A673 (cell line): ENCODE measurements at regions not wholly inside any gene's neighbourhood (a gene's known extent, or its start where the extent isn't known, plus 50 kb on each side); places are given as distances from the start of the nearest gene placed in this dataset.

Experiments used
- BruUV-seq: library from RNA; stranded (reverse); fragments of 400-500 nt; replicated peaks from 2 replicates; lab custom pipeline; 2021; lab: Mats Ljungman, UMichigan
- CTCF ChIA-PET: fragments of 300-600 bp; sonication (Branson Sonifier 250); formaldehyde crosslinking; loops from one replicate; lab custom pipeline; 2022; ENCODE audit warnings: antibody characterized with exemption; lab: Charles Lee
- POLR2A ChIA-PET: fragments of 300-600 bp; sonication (Branson Sonifier 250); formaldehyde crosslinking; loops from one replicate; lab custom pipeline; 2022; ENCODE audit warnings: antibody characterized with exemption; ENCODE audit not compliant: low non-redundant PET; lab: Charles Lee
- DNase-seq: peaks from one replicate; pipeline ENCODE4 v3.0.0-alpha.2; 2015; ENCODE audit warnings: low spot score
- H3K27ac ChIP-seq: fragments of 200-600 bp; sonication (generic); 2 replicates; pipeline ENCODE4 v1.5.1; 2016; ENCODE audit warnings: mixed run types, low read depth, mild to moderate bottlenecking, mixed read lengths, antibody characterized with exemption, low read length; ENCODE audit not compliant: poor library complexity, severe bottlenecking
- H3K27me3 ChIP-seq: fragments of 200-600 bp; sonication (generic); replicated peaks from 2 replicates; pipeline ENCODE4 v1.6.1; 2017; ENCODE audit warnings: mixed run types, low read depth, mild to moderate bottlenecking, mixed read lengths, antibody characterized with exemption, low read length; ENCODE audit not compliant: insufficient read depth, poor library complexity
- H3K36me3 ChIP-seq: fragments of 200-600 bp; sonication (generic); 2 replicates; pipeline ENCODE4 v1.6.1; 2016; ENCODE audit warnings: mixed run types, mild to moderate bottlenecking, mixed read lengths, antibody characterized with exemption, low read length; ENCODE audit not compliant: insufficient read depth, poor library complexity, severe bottlenecking
- H3K4me1 ChIP-seq: fragments of 200-600 bp; sonication (generic); 2 replicates; pipeline ENCODE4 v1.6.1; 2017; ENCODE audit warnings: mixed run types, mild to moderate bottlenecking, mixed read lengths, antibody characterized with exemption, low read length; ENCODE audit not compliant: insufficient read depth, poor library complexity, severe bottlenecking
- H3K4me3 ChIP-seq: fragments of 200-600 bp; sonication (generic); 2 replicates; pipeline ENCODE4 v1.5.1; 2016; ENCODE audit warnings: low read depth, mixed run types, mild to moderate bottlenecking, mixed read lengths, low read length; ENCODE audit not compliant: poor library complexity, severe bottlenecking
- H3K9me3 ChIP-seq: fragments of 200-600 bp; sonication (generic); 2 replicates; pipeline ENCODE4 v1.6.1; 2016; ENCODE audit warnings: mixed run types, low read depth, mild to moderate bottlenecking, mixed read lengths, antibody characterized with exemption, low read length; ENCODE audit not compliant: poor library complexity, severe bottlenecking
- EZH2 ChIP-seq: fragments of 200-600 bp; sonication (generic); IDR thresholded peaks from 2 replicates; pipeline ENCODE4 v1.6.1; 2017; ENCODE audit warnings: borderline replicate concordance, low read depth, mild to moderate bottlenecking, mixed read lengths, antibody characterized with exemption, low read length; ENCODE audit not compliant: poor library complexity, severe bottlenecking
- intact Hi-C: fragments of 100-400 bp; cut with micrococcal nuclease; formaldehyde crosslinking; loops from one replicate; pipeline ENCODE4 v1.10.0; 2022; ENCODE audit not compliant: unreplicated experiment
- TF ChIP-seq, protein P1 (sequence below): fragments of 300-800, 200-600 bp; sonication (generic); conservative IDR thresholded peaks from 2 replicates; pipeline ENCODE4 v1.5.1; 2017; ENCODE audit warnings: low read depth, mild to moderate bottlenecking, antibody characterized with exemption, low read length, moderate library complexity, mixed read lengths

DNA sequence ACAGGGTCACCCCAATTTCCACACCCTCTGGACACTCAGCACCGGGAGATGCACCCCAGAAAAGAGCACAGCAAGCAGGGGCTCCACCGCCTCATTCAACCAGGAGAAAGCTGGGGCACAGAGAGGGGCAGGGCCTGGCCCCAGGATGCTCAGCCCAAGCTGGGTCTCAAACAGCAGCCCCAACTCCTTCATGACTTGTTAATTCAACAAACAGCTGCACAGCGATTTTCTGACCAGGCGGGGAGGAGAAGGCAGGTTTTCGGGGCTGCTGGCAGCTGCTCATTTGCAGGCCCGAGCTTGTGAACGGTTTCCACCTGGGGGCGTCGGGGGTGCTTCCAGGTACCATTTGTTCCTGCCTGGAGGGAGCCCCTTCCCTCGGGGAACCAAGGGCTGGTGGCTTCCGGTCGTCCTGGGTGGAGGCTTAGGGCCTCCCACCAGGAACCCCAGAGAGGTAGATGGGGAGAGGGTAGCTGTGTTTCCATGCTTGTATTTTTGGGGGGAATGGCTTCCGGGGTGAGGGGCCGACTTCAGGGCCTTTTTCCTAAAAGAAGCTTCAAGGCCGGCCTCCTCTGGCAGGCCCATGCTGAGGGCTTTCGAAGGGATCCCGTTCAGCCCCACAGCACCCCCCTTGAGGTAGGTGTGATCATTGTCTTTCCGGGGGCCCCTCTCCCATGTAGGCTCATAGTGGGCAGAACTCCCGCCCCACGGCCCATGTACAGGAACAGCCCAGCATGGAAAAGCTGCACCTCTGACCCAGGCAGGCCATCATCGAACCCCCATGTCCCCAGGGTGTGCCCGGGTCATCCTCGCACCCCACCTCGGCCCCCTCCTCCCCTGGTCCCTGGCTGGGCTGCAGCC is 191.6 kb upstream of the GSE1 start:
- POLR2A ChIA-PET: no interaction called here
- no TSS peak for BruUV-seq

DNA sequence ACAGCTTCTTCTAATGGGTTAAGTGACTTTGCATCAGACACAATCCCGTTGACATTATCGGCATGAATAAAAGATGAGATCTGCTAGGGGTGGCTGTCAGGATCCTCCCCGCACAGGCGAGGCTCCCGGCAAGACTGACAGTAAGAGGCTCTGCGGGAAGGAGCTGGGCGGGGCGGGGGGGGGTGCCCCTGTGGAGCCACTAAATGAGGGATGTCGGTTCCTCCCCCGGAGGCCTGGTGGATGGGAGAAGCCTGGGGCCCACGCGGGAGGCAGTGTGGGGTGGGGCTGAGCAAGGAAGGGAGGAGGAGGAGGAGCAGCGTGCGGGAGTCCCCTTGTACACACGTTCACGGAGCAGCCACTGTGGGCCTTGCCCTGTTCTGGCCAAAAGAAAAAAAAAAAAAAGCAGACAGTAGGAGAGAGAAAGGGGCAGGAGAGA is 190.9 kb upstream of the GSE1 start:
- CTCF ChIA-PET: interaction anchor here (0.7 to 3.1 kb wide), 9 partner anchors 9 to 307 kb away, joined by 3 to 33 read pairs (median 4); no protein-coding TSS in a partner anchor
- Histone ChIP-seq H3K36me3 (no peaks in the 10 kb centered on the region), H3K9me3 (no peaks in the 10 kb centered on the region), H3K27ac (no peak overlapping the region), H3K27me3 (no peaks in the 10 kb centered on the region), H3K4me3 (no peak overlapping the region), H3K4me1 (peaks cover 21% of the 10 kb centered on the region)
- peak; percentile 93 for DNase-seq
- POLR2A ChIA-PET: no interaction called here
- BruUV-seq: no TSS peak
- intact Hi-C loops: loop anchor here (1.0 to 5.0 kb wide), 2 partner anchors 135 to 188 kb away; no protein-coding TSS in a partner anchor
- TF ChIP-seq EZH2: no peak
- TF ChIP-seq, protein P1, sequence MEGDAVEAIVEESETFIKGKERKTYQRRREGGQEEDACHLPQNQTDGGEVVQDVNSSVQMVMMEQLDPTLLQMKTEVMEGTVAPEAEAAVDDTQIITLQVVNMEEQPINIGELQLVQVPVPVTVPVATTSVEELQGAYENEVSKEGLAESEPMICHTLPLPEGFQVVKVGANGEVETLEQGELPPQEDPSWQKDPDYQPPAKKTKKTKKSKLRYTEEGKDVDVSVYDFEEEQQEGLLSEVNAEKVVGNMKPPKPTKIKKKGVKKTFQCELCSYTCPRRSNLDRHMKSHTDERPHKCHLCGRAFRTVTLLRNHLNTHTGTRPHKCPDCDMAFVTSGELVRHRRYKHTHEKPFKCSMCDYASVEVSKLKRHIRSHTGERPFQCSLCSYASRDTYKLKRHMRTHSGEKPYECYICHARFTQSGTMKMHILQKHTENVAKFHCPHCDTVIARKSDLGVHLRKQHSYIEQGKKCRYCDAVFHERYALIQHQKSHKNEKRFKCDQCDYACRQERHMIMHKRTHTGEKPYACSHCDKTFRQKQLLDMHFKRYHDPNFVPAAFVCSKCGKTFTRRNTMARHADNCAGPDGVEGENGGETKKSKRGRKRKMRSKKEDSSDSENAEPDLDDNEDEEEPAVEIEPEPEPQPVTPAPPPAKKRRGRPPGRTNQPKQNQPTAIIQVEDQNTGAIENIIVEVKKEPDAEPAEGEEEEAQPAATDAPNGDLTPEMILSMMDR: no peak

More for the DNA sequence above, 191.6 kb upstream of the GSE1 start:
- TF ChIP-seq, protein P1: no peak
- no peak for TF ChIP-seq EZH2
- Histone ChIP-seq H3K9me3 (no peaks in the 10 kb centered on the region), H3K4me1 (peaks cover 21% of the 10 kb centered on the region), H3K36me3 (no peaks in the 10 kb centered on the region), H3K27ac (peak overlapping the region; percentile 41), H3K4me3 (no peak overlapping the region), H3K27me3 (no peaks in the 10 kb centered on the region)
- DNase-seq: no peak
- intact Hi-C loops: loop anchor here (1.0 to 5.0 kb wide), 2 partner anchors 136 to 189 kb away; no protein-coding TSS in a partner anchor
- CTCF ChIA-PET: interaction anchor here (0.7 to 3.1 kb wide), 12 partner anchors 9 to 307 kb away, joined by 3 to 33 read pairs (median 4); no protein-coding TSS in a partner anchor

DNA sequence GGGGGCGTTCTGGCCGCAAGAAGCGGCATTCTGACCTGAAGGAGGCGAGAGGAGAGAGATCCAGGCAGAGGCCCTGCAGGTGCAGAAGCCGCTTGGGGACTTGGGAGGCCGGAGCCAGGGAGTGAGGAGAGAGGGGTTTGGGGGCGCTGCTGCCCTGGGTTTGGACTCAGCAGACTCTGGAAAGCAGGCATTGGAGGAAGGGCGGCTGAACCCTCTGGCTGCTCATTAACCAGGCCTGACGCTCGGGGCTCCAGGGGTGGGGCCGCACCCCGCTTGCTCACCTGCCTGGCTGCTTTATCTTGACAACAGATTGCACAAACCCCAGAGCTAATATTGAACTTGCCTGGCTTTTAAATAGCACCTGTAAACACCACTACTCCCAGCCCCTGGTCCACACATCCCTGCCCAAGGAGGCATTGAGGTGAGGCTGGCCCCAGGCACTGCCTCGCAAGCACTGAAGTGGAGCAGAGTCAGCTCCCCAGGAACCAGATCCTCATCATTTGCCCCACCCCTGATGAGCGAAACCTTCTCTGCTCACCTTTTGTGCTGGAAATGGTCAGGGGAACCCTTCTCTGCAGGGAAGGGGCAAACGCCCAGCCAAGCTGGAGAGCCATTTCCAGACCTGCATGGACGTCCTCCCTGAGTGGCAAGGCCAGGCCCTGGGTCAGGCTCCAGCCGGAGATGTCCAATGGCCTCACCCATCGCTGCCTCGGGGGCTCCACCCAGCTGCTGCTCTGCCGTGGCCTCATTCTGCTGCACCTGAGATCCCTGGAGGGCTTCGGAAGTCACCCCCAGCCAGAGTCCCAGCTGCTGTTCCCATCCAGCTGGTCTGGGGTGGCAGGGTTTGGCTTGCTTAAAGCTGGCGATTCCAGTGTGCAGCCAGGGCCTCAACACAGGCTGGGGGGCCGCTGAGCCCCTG is 190.2 kb upstream of the GSE1 start:
- CTCF ChIA-PET: interaction anchor here (0.8 to 3.1 kb wide), 6 partner anchors 28 to 193 kb away, joined by 3 to 33 read pairs (median 5); no protein-coding TSS in a partner anchor
- no peak for TF ChIP-seq EZH2
- TF ChIP-seq, protein P1: no peak
- no peak for DNase-seq
- Histone ChIP-seq H3K27me3 (no peaks in the 10 kb centered on the region), H3K4me3 (no peak overlapping the region), H3K9me3 (no peaks in the 10 kb centered on the region), H3K4me1 (peaks cover 21% of the 10 kb centered on the region), H3K27ac (no peak overlapping the region), H3K36me3 (no peaks in the 10 kb centered on the region)
- POLR2A ChIA-PET: no interaction called here
- BruUV-seq: no TSS peak
- intact Hi-C loops: loop anchor here (1.0 to 5.0 kb wide), 2 partner anchors 134 to 187 kb away; no protein-coding TSS in a partner anchor
